GM12874 (cell line): ENCODE measurements at regions not wholly inside any gene's neighbourhood (a gene's known extent, or its start where the extent isn't known, plus 50 kb on each side); places are given as distances from the start of the nearest gene placed in this dataset.

Source experiments
- CTCF ChIP-seq: IDR thresholded peaks from 2 replicates; pipeline ENCODE4 v1.5.1; 2011; ENCODE audit warnings: low read depth, mild to moderate bottlenecking, control low read depth, low read length, moderate library complexity; ENCODE audit not compliant: insufficient read depth

- no peak for TF ChIP-seq CTCF
Observed at GRCh38 chr15:39456582-39457330, 124.1 kb upstream of the THBS1 start.

- TF ChIP-seq CTCF: no peak
Observed at GRCh38 chr15:39458131-39458530, 122.7 kb upstream of the THBS1 start.

- no peak for TF ChIP-seq CTCF
Observed at GRCh38 chr15:39459548-39459947, 121.3 kb upstream of the THBS1 start.

GRCh38 chr15:39460748-39461147 lies 120.1 kb upstream of the THBS1 start:
- TF ChIP-seq CTCF: no peak

GRCh38 chr15:39461536-39462130 lies 119.2 kb upstream of the THBS1 start:
- TF ChIP-seq CTCF: no peak

GRCh38 chr15:39462691-39463090 lies 118.2 kb upstream of the THBS1 start:
- TF ChIP-seq CTCF: no peak

GRCh38 chr15:39465843-39466749 lies 114.8 kb upstream of the THBS1 start:
- no peak for TF ChIP-seq CTCF
